Natural killer cell (primary cell): ENCODE measurements at regions not wholly inside any gene's neighbourhood (a gene's known extent, or its start where the extent isn't known, plus 50 kb on each side); places are given as distances from the start of the nearest gene placed in this dataset.

Source experiments
- ATAC-seq, 3 donors: fragments of 150-1000 bp in 2 of 3; fragments of 200-7000 bp in 1 of 3; cut with Tn5 transposase; 1 replicate in 1 of 3; 2 replicates in 2 of 3; pipeline ENCODE4 v1.10.0; 2021; ENCODE audit warnings: mild to moderate bottlenecking in 2 of 3, moderate library complexity in 2 of 3
- DNase-seq, 2 donors: peaks; one replicate each; pipeline versions ENCODE4 v3.0.0 to v3.0.0-alpha.2; 2013 to 2021; ENCODE audit warnings: mixed read lengths in 1 of 2
- H3K27ac ChIP-seq: one replicate; pipeline ENCODE4 v1.5.1; 2013; ENCODE audit warnings: mild to moderate bottlenecking, low read length
- H3K27me3 ChIP-seq: one replicate; pipeline ENCODE4 v1.6.1; 2013; ENCODE audit warnings: low read length; ENCODE audit not compliant: control insufficient read depth, insufficient read depth
- H3K36me3 ChIP-seq: one replicate; pipeline ENCODE4 v1.6.1; 2013; ENCODE audit warnings: low read length; ENCODE audit not compliant: control insufficient read depth, insufficient read depth
- H3K4me1 ChIP-seq: one replicate; pipeline ENCODE4 v1.6.1; 2013; ENCODE audit warnings: low read length; ENCODE audit not compliant: control insufficient read depth, insufficient read depth
- H3K4me3 ChIP-seq: one replicate; pipeline ENCODE4 v1.5.1; 2013; ENCODE audit warnings: low read length
- H3K9me3 ChIP-seq: one replicate; pipeline ENCODE4 v1.6.1; 2013; ENCODE audit warnings: low read length; ENCODE audit not compliant: control insufficient read depth, insufficient read depth
- H3K27ac Mint-ChIP-seq, 2 donors: one replicate each; pipeline ENCODE4 v1.8.0; 2022; ENCODE audit warnings: mild to moderate bottlenecking in 2 of 2, mixed read lengths in 2 of 2, moderate library complexity in 1 of 2
- H3K27me3 Mint-ChIP-seq, 2 donors: one replicate each; pipeline ENCODE4 v1.8.0; 2022; ENCODE audit warnings: low read depth in 2 of 2, mixed read lengths in 2 of 2
- H3K36me3 Mint-ChIP-seq: one replicate; pipeline ENCODE4 v1.8.0; 2022; ENCODE audit warnings: mixed read lengths
- H3K4me1 Mint-ChIP-seq, 2 donors: one replicate each; pipeline ENCODE4 v1.8.0; 2022; ENCODE audit warnings: mixed read lengths in 2 of 2
- H3K4me3 Mint-ChIP-seq: one replicate; pipeline ENCODE4 v1.8.0; 2022; ENCODE audit warnings: mild to moderate bottlenecking, moderate library complexity, mixed read lengths
- H3K9me3 Mint-ChIP-seq, 2 donors: one replicate each; pipeline ENCODE4 v1.8.0; 2022; ENCODE audit warnings: mixed read lengths in 2 of 2
- CTCF ChIP-seq: fragments of 200-600 bp; IDR thresholded peaks from one replicate; pipeline ENCODE4 v1.8.0; 2022; ENCODE audit warnings: antibody characterized with exemption
- WGBS: methylation state at CpG from one replicate; pipeline ENCODE4 v1.1.7; 2013; ENCODE audit warnings: missing lambda C conversion rate; ENCODE audit not compliant: insufficient coverage; 5-methylcytosine and 5-hydroxymethylcytosine counted together
- intact Hi-C: fragments of 100-400 bp; cut with micrococcal nuclease; formaldehyde crosslinking; loops from one replicate; pipeline ENCODE4 v1.14.2; 2022

DNA sequence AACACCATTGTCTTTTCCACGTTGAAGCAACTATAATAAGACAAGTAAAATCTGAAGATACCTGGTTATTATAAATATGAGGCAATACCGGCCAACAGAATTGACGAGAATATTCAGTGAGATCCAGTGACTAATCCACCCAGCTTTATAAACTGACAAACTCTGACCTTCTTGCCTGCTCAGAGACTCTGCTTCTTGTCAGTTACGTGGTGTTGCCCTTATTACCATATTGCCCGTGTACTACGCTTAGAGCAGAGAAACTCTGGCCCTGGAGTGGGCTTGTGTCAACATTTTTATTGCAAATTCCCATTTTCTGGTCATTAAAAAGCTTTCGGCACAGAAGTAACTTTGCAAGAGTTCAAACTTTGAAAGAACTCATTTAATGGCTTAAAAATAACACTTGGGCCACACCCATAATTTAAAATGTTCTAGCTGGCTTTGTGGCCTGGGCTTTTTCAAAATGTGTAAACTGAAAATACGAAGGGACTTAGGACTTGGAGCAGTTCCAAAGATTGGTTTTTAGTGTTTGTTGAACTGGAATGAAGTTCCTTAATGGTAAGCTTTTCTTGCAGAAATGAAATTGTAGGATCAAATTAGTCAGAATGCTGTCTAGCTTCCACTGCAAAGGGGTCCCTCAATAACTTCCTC lies 266.2 kb downstream of the LMO4 start:
- Histone ChIP-seq H3K27me3 (no peaks in the 10 kb centered on the region), H3K4me1 (no peaks in the 10 kb centered on the region), H3K9me3 (no peaks in the 10 kb centered on the region), H3K36me3 (no peaks in the 10 kb centered on the region), H3K27ac (no peak overlapping the region), H3K4me3 (no peak overlapping the region)
- H3K9me3 Mint-ChIP-seq = peaks cover 0 to 5% of the 10 kb centered on the region in 2 donors
- WGBS = 78% methylated on average over 7 of the region's 8 CpGs
- no peak overlapping the region for H3K4me3 Mint-ChIP-seq
- H3K27ac Mint-ChIP-seq = no peak overlapping the region
- DNase-seq (no peak), ATAC-seq (no peak)
- H3K4me1 Mint-ChIP-seq = peaks cover 0 to 10% of the 10 kb centered on the region in 2 donors
- no peaks in the 10 kb centered on the region for H3K36me3 Mint-ChIP-seq
- TF ChIP-seq CTCF = no peak
- intact Hi-C loops = no loop called here
- peaks cover 3 to 26% of the 10 kb centered on the region in 2 donors for H3K27me3 Mint-ChIP-seq

- H3K4me1 Mint-ChIP-seq = peaks cover 0 to 10% of the 10 kb centered on the region in 2 donors
- H3K9me3 ChIP-seq = no peaks in the 10 kb centered on the region
- H3K36me3 ChIP-seq = no peaks in the 10 kb centered on the region
- no peak for TF ChIP-seq CTCF
- H3K36me3 Mint-ChIP-seq = no peaks in the 10 kb centered on the region
- no peaks in the 10 kb centered on the region for H3K4me1 ChIP-seq
- no peak for ATAC-seq
- H3K9me3 Mint-ChIP-seq = peaks cover 0 to 5% of the 10 kb centered on the region in 2 donors
- DNase-seq = no peak
- H3K27me3 ChIP-seq = no peaks in the 10 kb centered on the region
- intact Hi-C loops = no loop called here
- no peak overlapping the region for H3K4me3 Mint-ChIP-seq
- H3K27ac ChIP-seq = no peak overlapping the region
- no peak overlapping the region for H3K27ac Mint-ChIP-seq
- H3K27me3 Mint-ChIP-seq = peaks cover 3 to 26% of the 10 kb centered on the region in 2 donors
- 69% methylated on average over 3 of the region's 3 CpGs for WGBS
- H3K4me3 ChIP-seq = no peak overlapping the region
Measured at GRCh38 chr1:87595384-87595781, 266.7 kb downstream of the LMO4 start.

DNA sequence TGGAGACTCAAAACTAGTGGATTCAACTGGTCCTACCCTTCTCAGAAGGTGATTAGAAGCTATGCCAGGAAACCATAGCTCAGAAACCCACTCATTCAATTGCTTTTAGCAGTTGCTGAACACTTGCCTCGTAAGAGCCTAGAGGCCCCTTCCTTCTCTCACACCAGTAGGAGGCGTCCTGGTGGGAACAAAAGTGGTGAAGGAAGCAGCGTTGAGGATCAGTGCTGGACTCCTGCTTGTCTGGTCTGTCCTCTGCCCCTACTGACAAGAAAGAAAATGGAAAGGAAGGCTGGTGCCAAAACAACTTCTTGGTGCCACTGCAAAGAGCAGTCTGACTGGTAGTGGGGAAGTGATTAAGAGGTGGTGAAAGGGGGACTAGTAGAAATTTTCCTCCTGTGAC lies 269.7 kb downstream of the LMO4 start:
- ATAC-seq = no peak
- peaks cover 0 to 6% of the 10 kb centered on the region in 2 donors for H3K4me1 Mint-ChIP-seq
- H3K4me3 Mint-ChIP-seq = no peak overlapping the region
- H3K27me3 ChIP-seq = no peaks in the 10 kb centered on the region
- WGBS = 92% methylated on average over 3 of the region's 3 CpGs
- no peaks in the 10 kb centered on the region for H3K4me1 ChIP-seq
- TF ChIP-seq CTCF = no peak
- peaks cover 5 to 15% of the 10 kb centered on the region in 2 donors for H3K27me3 Mint-ChIP-seq
- H3K36me3 Mint-ChIP-seq = no peaks in the 10 kb centered on the region
- H3K36me3 ChIP-seq = no peaks in the 10 kb centered on the region
- DNase-seq = no peak
- H3K27ac Mint-ChIP-seq = no peak overlapping the region
- intact Hi-C loops = no loop called here
- peaks cover 0 to 2% of the 10 kb centered on the region in 2 donors for H3K9me3 Mint-ChIP-seq
- H3K9me3 ChIP-seq = no peaks in the 10 kb centered on the region
- H3K4me3 ChIP-seq = no peak overlapping the region
- H3K27ac ChIP-seq = no peak overlapping the region

GRCh38 chr1:87599569-87599968 lies 270.9 kb downstream of the LMO4 start:
- TF ChIP-seq CTCF = no peak

More at GRCh38 chr1:87599569-87599968, 270.9 kb downstream of the LMO4 start:
- Mint-ChIP-seq H3K27me3 (peaks cover 5 to 15% of the 10 kb centered on the region in 2 donors), H3K4me3 (no peak overlapping the region), H3K36me3 (no peaks in the 10 kb centered on the region), H3K9me3 (peaks cover 0 to 2% of the 10 kb centered on the region in 2 donors), H3K4me1 (peaks cover 0 to 5% of the 10 kb centered on the region in 2 donors), H3K27ac (no peak overlapping the region)
- Histone ChIP-seq H3K27me3 (no peaks in the 10 kb centered on the region), H3K4me1 (no peaks in the 10 kb centered on the region), H3K9me3 (no peaks in the 10 kb centered on the region), H3K27ac (no peak overlapping the region), H3K4me3 (no peak overlapping the region), H3K36me3 (no peaks in the 10 kb centered on the region)
- DNase-seq = no peak
- ATAC-seq = no peak
- WGBS = 95% methylated on average over 2 of the region's 2 CpGs
- intact Hi-C loops = no loop called here
